Head of caudate nucleus (tissue), 42 donors: ENCODE measurements at regions not wholly inside any gene's neighbourhood (a gene's known extent, or its start where the extent isn't known, plus 50 kb on each side); places are given as distances from the start of the nearest gene placed in this dataset.
"Not testable (repeated sequence)": the region's sequence is repeated elsewhere in the genome, so short reads cannot be mapped to it uniquely, and the experiment has no call there.

Source experiments
- DNase-seq, 42 donors: peaks; one replicate each; pipeline versions ENCODE4 v3.0.0 to v3.0.0-alpha.2; 2020 to 2021; ENCODE audit warnings: mixed read lengths in 7 of 42
- intact Hi-C: fragments of 100-400 bp; cut with DNase I; formaldehyde crosslinking; loops from one replicate; pipeline ENCODE4 v1.15.0; 2022

DNA sequence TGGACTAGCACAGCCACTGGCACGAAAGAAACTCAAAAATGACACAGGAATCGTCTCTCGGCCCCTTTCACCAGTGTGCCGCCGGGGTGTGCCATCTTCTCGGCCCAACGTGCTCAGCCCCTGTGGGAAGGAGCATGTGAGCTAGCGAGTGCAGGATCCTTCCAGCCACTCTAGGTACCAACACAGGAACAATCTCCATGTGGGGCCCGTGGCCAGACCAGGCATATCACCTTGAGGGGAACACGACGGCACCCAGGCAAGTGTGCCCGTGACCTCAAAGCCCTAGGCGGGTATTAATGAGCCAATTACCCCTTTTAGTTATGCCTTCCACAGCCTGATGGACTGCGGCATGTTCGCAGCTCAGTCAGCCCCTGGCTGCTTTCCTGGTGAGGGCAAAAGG is 231.5 kb downstream of the FAT4 start:
- DNase-seq, result no peak
- intact Hi-C loops, result no loop called here

- no peak for DNase-seq
- intact Hi-C loops, result no loop called here
Observed at GRCh38 chr4:125547836-125548235, 233.1 kb downstream of the FAT4 start.

GRCh38 chr4:125550769-125551168 is 236.0 kb downstream of the FAT4 start:
- intact Hi-C loops, result no loop called here

DNA sequence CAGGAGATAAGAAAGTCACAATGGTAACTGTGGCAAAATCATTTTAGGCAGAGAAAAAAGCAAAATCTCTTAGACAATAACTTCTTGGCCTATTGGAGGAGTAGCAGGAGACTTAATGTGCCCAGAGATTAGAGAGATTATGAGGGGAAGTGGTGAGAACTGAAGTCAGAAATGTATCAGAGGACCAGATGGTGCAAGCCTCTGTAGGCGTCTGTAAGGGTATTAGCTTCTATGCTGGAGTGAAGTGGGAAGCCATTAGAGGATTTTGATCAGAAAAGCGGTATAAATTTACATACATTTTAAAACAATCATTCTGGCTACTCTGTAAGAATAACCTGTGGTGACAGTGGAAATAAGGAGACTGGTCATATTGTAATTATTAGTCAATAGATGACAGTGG is 236.7 kb downstream of the FAT4 start:
- intact Hi-C loops, result no loop called here
- DNase-seq, result no peak

More at GRCh38 chr4:125550769-125551168, 236.0 kb downstream of the FAT4 start:
- DNase-seq, result no peak

DNA sequence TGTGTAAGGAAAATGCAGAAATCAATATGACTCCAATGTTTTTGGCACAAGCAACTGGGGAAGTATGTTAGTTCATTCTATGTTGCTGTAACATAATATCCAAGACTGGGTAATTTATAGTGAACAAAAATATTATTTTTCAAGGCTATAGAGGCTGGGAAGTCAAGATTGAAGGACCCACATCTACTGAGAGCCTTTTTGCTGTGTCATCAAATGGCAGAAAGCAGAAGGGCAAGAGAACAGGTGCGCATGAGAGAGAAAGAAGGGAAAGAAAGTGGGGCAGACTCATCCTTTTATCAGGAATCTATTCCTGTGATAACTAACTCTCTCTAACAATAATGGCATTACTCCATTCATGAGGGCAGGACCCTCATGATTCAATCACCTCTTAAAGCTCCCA is 237.2 kb downstream of the FAT4 start:
- intact Hi-C loops, result no loop called here
- DNase-seq, result no peak

- no peak for DNase-seq
- intact Hi-C loops, result no loop called here
Observed at GRCh38 chr4:125572601-125573000, 257.8 kb downstream of the FAT4 start.

GRCh38 chr4:125573368-125573767 is 258.6 kb downstream of the FAT4 start:
- no peak for DNase-seq
- intact Hi-C loops, result no loop called here

- DNase-seq, result no peak
- intact Hi-C loops, result no loop called here
Observed at GRCh38 chr4:125573786-125574185, 259.0 kb downstream of the FAT4 start.

GRCh38 chr4:125582302-125582701 is 267.5 kb downstream of the FAT4 start:
- DNase-seq, result no peak
- intact Hi-C loops, result no loop called here

DNA sequence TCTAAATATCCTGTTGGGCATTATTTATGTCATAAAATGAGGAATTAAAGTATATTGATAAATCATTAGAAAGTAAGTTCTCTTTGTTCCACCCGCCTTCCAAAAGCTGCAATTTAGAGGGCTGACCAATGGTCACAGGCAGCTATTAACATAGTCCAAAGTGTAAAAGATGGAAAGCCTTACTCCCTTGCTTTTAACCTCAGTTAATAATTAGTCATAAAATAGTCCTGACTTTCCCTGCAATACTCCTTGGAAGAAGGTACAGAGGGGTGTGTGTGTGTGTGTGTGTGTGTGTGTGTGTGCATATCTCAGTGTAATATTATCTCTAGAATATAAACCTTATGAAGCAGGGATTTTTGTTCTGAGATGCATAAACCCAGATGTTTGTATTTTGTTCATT is 275.4 kb downstream of the FAT4 start:
- intact Hi-C loops, result no loop called here
- no peak for DNase-seq

DNA sequence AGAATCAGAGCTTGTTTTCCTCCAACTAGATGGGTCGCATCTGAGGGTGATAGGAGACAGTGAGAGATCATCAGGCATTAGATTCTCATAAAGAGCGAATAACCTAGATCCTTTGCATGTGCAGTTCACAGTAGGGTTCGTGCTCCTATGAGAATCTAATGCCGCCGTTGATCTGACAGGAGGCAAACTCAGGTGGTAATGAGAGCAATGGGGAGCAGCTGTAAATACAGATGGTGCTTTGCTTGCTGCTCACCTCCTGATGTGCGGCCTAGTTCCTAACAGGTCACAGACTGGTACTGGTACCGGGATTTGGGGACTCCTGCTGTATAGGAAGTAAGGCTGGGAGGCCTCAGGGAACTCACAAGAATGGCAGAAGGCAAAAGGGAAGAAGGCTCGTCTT is 276.5 kb downstream of the FAT4 start:
- intact Hi-C loops, result no loop called here
- no peak for DNase-seq

GRCh38 chr4:125594056-125594602 is 279.4 kb downstream of the FAT4 start:
- no peak for DNase-seq
- intact Hi-C loops, result no loop called here

- intact Hi-C loops, DNase-seq: not testable (repeated sequence)
Observed at GRCh38 chr4:125605926-125606325, 291.2 kb downstream of the FAT4 start.

DNA sequence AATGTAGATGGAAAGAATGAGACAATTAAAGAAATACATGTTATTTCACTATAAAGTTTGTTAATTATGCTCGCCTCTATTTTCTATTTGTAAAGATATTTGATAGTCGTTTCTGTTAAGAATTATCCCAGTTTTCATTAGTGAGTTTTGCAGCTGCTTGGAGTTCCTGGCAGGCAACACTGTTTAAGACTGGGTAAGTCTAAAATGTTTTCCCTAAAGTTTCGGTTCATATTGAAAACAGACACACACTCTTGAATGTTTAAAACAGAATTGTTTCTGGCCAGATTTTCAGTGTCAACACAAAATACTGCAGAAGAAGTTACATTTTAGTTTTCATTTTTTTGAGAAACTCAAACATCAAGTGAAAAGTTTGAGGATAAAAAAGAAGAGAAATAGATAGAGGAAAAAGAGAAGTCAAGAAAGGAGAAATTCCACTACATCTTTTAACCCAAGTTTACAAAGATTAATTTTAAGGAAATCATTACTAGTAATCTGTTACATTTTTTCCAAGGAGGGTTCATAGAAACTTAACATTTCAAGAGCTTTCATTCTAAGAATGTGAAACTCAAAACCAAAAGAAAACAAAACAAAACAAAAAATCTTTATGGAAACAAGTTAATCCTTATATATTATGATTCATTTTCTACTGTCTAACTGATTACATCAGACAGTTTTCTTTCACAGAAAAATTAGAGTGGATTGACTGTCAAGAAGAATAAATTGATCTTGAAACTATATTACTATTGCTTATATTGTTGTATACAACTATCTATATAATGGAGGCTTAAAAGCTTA is 305.5 kb downstream of the FAT4 start:
- intact Hi-C loops, result no loop called here
- no peak for DNase-seq

GRCh38 chr4:125624951-125625350 is 310.2 kb downstream of the FAT4 start:
- intact Hi-C loops, result no loop called here
- no peak for DNase-seq

- intact Hi-C loops, result no loop called here
- no peak for DNase-seq
Observed at GRCh38 chr4:125626946-125627345, 312.2 kb downstream of the FAT4 start.

DNA sequence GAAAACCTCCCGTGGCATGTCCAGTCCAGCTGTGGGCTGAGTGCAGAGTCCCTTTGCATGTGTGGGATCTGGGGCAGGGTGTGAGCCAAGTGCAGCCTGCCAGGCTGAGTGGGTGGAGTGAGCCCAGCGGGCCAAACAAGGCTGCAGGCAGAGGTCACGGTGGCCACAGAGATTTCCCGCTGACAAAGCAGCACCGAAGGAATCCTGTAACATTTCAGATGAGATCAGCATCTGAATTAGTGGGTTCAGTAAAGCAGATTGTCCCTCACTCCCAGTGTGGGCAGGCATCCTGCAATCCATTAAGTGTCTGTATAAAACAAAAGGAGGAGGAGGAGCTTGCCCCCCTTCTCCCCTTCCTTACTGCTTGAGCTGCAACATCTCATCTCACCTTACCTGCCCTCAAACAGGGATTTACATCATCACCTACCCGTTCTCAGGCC is 324.4 kb downstream of the FAT4 start:
- DNase-seq, result peak in 1 of 42 donors; percentile 3
- intact Hi-C loops, result no loop called here

DNA sequence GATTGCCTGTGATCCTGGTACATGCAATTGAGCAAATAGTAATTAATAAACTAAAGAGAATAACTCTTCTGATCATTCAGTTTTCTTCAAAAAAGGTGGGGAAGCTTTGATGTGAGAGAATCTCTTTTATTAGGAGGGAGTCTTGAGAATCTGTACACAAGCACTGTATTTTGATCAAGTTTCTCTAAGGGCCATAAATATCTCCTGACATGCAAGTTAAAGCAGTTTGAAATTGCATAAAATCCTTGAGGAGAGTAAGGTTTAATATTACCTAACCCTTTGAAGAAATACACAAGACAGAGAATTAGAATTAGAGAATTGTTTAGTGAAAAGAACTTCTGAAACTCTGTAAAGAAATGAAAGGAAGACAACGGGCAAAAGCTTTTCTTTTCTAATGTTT is 326.9 kb downstream of the FAT4 start:
- intact Hi-C loops, result no loop called here

DNA sequence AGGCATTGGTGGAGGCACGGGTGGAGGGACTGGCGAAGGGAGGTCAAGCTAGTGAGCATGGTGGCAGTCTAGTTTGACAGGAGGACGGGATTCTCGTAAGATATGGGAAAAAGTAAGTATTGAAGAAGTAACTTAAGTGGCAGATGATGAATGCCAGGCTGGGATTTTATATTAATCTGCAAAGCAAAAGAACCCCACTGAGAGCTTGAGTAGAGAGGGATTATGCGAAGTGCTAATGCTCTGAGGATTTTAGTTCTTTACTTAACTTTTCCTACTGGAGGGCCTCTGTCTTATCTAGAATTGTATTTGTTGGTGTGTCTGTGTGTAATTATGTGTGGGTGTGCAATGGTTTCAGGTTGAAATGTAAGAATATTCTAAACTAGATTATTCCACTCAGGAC is 327.9 kb downstream of the FAT4 start:
- intact Hi-C loops, result no loop called here
- no peak for DNase-seq

More for the DNA sequence above, 326.9 kb downstream of the FAT4 start:
- no peak for DNase-seq

DNA sequence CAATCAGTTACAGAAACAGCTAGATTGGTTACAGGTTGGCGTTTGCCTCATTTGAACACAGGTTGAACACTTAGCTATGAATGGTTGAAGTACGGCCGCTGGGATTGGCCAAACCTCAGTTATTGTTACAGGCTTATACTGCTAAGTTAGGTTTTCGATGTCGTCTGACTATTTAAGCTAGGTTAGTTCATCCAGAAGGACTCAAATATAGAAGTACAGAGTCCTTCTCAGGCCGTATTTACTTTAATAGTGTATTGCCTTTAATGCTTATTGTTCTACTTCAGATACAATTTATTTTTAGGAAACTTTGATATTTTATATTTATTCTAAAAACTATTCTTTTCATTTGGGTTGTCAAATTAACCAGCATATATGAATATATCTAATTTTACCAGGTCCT is 334.7 kb downstream of the FAT4 start:
- intact Hi-C loops, result no loop called here
- DNase-seq, result no peak

GRCh38 chr4:125650557-125650956 is 335.8 kb downstream of the FAT4 start:
- no peak for DNase-seq
- intact Hi-C loops, result no loop called here
